GM10847 (cell line): ENCODE measurements at regions not wholly inside any gene's neighbourhood (a gene's known extent, or its start where the extent isn't known, plus 50 kb on each side); places are given as distances from the start of the nearest gene placed in this dataset.

Experiments used
- POLR2A ChIP-seq: IDR thresholded peaks from 2 replicates; pipeline ENCODE4 v1.6.1; 2011; ENCODE audit not compliant: insufficient read length; ENCODE audit errors: extremely low read depth

- no peak for TF ChIP-seq POLR2A
Observed at GRCh38 chr6:167679122-167679736, 147.5 kb upstream of the AFDN start.

DNA sequence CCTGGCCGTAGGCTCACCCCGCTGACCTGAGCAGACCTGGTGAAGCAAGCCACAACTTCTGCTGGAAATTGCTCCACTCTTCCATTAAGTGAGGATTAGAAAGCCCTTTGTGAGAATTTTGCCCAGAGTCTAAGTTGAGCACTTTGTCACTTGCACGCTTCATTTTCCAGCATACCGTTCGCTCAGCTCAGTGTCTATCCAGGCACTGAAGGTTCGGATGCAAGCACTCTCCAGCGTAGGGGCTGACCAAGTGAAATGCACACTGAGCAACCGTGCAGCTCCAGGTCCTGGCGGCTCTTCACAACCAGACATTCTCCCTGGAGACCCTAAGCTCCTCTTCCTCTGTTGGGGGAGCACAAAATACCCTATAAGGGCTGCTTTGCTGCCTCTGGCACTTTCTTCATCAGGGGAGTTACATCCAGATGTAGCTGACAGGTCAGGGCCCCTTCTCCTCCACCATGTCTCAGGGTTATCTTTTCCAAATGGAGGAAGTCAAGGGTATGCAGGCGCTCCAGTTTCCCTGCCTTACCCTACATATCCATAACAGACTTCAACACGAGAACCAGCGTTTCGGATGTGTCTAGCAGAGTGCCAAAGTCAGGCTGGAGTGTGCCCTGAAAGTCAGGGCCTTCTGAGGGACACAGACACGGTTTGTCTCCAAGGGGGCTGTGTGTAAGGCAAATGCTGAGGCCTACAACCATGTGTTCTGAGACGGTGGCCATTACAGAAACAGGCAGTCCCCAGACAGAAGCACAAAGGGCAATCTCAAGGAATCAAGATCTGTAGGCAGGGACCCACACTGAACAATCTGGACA lies 146.7 kb upstream of the AFDN start:
- no peak for TF ChIP-seq POLR2A

GRCh38 chr6:167680605-167681149 lies 146.0 kb upstream of the AFDN start:
- TF ChIP-seq POLR2A, result no peak

DNA sequence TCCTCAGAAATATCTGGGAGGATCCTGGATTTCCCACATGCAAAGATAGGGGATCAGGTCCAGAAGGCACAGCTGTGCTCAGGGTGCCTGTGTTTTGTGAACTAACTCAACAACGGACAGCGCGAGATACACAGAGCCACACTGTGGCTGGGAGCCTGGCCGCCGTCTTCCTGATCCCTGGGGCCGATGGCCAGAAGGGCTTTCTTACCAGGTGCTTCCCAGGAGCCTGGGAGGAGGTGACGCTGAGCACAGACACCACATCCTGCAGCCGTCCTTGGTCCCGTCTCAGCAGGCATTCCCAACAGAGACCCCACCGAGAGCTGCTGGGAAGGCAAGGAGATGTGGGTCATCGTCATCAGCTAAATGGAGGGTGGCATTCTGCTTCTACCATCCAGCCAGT lies 144.6 kb upstream of the AFDN start:
- TF ChIP-seq POLR2A, result no peak

- TF ChIP-seq POLR2A, result no peak
Observed at GRCh38 chr6:167682546-167683027, 144.1 kb upstream of the AFDN start.

DNA sequence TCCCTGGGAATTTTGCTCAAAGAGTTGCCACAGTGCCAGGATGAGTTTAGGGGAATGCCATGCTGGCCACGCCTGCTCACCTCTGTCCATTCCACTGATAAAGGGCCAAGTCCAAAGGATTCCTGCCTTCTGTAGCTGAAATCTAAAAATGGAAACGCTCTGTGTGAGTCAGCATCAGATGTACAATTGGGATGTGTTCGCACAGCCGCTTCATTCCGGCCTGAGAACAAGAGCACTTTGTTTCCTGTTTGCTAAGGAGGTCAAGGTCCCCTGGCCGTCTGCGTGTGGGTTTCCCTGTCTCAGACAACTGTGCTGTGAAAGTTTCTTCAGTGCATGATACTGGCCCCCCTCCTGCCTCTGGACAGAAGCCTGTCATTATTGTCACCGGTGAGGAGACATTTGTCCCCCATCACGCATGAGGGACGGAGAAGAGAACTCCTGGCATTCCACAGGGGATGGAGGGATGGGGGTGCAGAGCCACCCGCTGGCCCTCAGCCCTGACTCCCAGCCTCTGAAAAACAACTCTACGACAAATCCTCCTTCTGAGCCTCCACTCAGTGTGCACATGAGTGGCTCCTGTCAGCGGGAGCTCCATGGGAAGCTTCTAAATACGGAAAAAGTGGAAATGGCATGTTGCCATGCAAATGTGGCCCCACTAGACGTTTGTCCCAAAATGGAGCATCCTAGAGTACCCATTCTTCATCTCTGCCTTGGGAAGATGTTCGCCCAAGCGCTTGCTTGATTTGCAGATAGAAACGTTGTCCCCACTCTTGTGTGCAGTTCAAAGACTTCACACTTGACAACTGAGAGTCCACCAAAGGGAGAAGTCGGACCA lies 143.5 kb upstream of the AFDN start:
- TF ChIP-seq POLR2A, result no peak

- TF ChIP-seq POLR2A, result no peak
Observed at GRCh38 chr6:167684276-167685104, 142.2 kb upstream of the AFDN start.

- no peak for TF ChIP-seq POLR2A
Observed at GRCh38 chr6:167685654-167686053, 141.1 kb upstream of the AFDN start.

- no peak for TF ChIP-seq POLR2A
Observed at GRCh38 chr6:167686204-167686893, 140.4 kb upstream of the AFDN start.

- no peak for TF ChIP-seq POLR2A
Observed at GRCh38 chr6:167687116-167687725, 139.5 kb upstream of the AFDN start.

GRCh38 chr6:167688123-167688522 lies 138.6 kb upstream of the AFDN start:
- TF ChIP-seq POLR2A, result no peak

DNA sequence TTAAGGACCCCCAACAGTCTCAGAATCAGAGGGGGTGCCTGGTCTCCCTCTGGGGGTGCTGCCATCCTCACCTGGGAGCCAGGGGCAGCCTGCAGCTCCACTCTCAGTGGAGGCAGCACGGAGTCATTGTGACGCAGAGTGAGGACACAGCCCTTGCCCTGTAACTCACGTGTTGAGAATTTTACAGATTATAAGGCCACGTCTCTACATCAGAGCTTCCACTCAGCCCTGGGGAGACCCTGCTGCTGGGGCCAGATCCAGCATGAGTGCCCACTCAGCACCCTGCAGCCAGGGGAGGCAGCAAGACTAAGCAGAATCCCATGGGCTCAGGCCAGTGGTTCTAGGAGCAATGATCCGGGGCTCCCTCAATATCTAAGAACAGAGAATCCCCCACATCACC lies 137.4 kb upstream of the AFDN start:
- TF ChIP-seq POLR2A, result no peak

DNA sequence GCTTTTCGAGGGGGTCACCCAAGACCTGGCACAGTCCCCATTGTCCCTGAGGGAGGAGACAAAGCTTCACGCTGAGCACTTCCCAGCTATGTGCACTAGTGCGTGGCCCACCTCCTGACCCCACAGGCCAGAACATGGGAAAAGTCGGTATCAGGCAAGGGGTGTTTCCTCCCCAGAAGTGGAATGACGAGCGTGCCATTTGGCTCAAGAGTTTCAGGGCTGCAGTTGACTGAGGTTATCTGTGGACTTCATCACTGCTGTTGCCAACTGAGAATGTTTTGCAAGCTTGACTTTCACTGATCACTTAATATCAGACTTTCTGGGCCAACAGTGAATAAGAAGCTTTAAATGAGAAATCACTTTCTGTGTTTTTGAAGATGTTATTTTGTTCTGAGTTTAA lies 137.0 kb upstream of the AFDN start:
- no peak for TF ChIP-seq POLR2A

GRCh38 chr6:167690931-167691330 lies 135.8 kb upstream of the AFDN start:
- TF ChIP-seq POLR2A, result no peak
